ENCODE measurements at regions not wholly inside any gene's neighbourhood (a gene's known extent, or its start where the extent isn't known, plus 50 kb on each side); places are given as distances from the start of the nearest gene placed in this dataset.

- no peak for DNase-seq (ENCODE audit: low read depth, low spot score)
These were observed 288.0 kb downstream of the UACA start for GRCh38 chr15:70475407-70475781.

GRCh38 chr15:70474471-70475406 lies 288.6 kb downstream of the UACA start:
- peak; percentile 96 for DNase-seq (ENCODE audit: low read depth, low spot score)

GRCh38 chr15:70473581-70474370 lies 289.6 kb downstream of the UACA start:
- no peak for DNase-seq (ENCODE audit: low read depth, low spot score)

- no peak for DNase-seq (ENCODE audit: low read depth, low spot score)
These were observed 291.8 kb downstream of the UACA start for GRCh38 chr15:70471517-70471916.

DNA sequence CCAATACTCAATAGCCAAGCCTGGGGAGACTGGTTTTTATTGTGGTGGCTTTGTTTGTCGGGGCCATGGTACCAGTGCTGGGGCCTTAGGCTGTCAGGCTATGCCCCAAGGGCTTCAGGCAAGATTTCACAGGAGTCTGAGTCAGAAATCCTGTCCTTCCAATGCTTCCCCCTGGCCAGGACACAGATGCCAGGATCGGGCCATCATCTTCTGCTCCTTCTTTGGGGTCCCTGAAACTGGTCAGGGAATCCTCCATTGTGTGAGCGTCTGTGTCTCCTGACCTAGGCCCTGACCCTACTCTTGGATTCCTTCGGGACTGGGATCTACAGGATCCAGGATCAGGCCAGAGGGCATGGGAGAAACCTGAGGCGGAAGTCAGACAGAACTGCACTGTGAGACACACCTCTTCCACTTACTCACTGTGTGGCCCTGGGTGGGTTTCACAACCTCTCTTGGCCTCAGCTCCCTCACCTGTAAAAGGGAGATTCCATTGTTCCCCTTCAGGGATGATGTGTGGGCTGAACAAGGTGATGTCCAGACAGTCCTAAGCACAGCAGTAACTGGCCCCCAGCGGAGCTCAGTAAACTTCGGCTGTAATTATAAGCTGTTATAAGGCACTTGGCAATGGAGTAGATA lies 292.7 kb downstream of the UACA start:
- DNase-seq (ENCODE audit: low read depth, low spot score) = no peak

- DNase-seq (ENCODE audit: low read depth, low spot score) = no peak
These were observed 293.5 kb downstream of the UACA start for GRCh38 chr15:70469651-70470555.

- no peak for DNase-seq (ENCODE audit: low read depth, low spot score)
These were observed 294.2 kb downstream of the UACA start for GRCh38 chr15:70469182-70469581.

- no peak for DNase-seq (ENCODE audit: low read depth, low spot score)
These were observed 296.3 kb downstream of the UACA start for GRCh38 chr15:70466895-70467529.

- no peak for DNase-seq (ENCODE audit: low read depth, low spot score)
These were observed 297.1 kb downstream of the UACA start for GRCh38 chr15:70466305-70466704.

DNA sequence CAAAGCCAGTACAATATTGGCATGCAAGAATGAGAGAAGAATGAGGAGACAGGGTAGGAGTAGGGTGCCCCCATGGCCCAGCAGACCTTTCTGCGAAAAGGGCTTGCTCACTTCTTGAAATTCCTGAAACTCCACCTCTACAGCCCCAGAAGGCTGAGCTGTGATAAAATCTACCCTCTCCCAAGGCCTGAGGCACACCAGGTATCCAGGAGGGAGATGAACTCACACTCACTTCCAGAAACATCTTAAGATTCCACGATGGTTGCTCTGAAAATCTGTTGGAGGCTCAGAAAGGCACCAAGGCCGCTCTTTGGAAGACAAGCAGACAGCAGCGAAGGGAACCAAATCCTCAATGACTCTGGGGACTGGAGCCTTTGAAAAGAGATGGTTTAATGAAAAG lies 297.5 kb downstream of the UACA start:
- DNase-seq (ENCODE audit: low read depth, low spot score) = no peak

- DNase-seq (ENCODE audit: low read depth, low spot score) = no peak
These were observed 299.9 kb downstream of the UACA start for GRCh38 chr15:70463453-70463834.

GRCh38 chr15:70461992-70462391 lies 301.4 kb downstream of the UACA start:
- no peak for DNase-seq (ENCODE audit: low read depth, low spot score)

GRCh38 chr15:70461017-70461416 lies 302.3 kb downstream of the UACA start:
- DNase-seq (ENCODE audit: low read depth, low spot score) = no peak

DNA sequence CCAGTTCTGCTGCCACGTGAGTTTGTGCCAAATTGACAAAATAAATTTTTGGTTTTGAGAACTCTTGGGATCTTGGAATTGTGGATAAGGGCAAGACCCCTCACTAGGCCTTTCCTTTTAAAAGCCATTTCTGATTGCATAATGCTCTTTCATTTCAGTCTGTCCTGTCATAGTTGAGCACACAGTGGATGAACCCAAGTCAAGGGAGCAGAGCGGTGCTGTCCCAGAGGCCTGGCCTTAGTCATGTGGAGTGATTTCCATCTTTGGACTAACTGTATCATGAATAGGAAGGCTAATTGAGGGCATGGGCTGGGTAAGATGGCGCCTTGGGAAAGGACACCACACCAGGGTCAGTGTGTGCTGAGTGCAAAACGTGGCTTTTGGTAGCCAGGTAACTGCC lies 304.0 kb downstream of the UACA start:
- no peak for DNase-seq (ENCODE audit: low read depth, low spot score)

GRCh38 chr15:70453766-70454165 lies 309.6 kb downstream of the UACA start:
- DNase-seq (ENCODE audit: low read depth, low spot score) = no peak

- no peak for DNase-seq (ENCODE audit: low read depth, low spot score)
These were observed 310.1 kb downstream of the UACA start for GRCh38 chr15:70453238-70453637.

- no peak for DNase-seq (ENCODE audit: low read depth, low spot score)
These were observed 311.3 kb downstream of the UACA start for GRCh38 chr15:70451821-70452653.

GRCh38 chr15:70450142-70450443 lies 313.3 kb downstream of the UACA start:
- no peak for DNase-seq (ENCODE audit: low read depth, low spot score)

DNA sequence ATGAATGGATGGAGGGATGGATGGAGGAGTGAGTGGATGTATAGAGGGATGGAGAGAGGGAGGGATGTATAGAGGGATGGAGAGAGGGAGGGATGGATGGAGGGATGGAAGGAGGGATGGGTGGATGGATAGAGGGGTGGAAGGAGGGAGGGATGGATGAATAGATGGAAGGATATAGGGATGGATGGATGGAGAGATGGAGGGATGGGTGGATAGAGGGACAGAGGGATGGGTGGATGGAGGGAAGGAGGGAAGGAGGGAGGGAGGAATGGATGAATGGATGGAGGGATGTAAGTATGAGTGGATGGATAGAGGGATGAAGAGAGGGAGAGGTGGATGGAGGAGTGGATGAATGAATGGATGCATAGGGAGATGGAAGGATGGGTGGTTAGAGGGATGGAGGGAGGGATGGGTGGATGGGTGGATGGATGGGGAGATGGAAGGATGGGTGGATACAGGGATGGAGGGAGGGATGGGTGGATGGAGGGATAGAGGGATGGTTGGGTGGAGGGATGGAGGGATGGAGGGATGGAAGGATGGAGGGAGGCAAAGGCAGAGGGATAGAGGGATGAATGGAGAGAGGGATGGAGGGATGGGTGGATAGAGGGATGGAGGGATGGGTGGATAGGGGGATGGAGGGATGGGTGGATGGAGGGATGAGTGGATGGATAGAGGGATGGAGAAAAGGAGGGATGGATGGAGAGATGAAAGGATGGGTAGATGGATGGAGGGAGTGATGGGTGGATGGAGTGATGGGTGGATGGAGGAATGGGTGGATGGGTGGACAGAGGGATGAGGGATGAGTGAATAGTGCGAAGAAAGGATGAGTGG lies 313.8 kb downstream of the UACA start:
- DNase-seq (ENCODE audit: low read depth, low spot score) = no peak

All from brain pericyte (primary cell).